ENCODE measurements at regions not wholly inside any gene's neighbourhood (a gene's known extent, or its start where the extent isn't known, plus 50 kb on each side); places are given as distances from the start of the nearest gene placed in this dataset.

GRCh38 chr9:92176068-92176799 lies 61.0 kb upstream of the SPTLC1 start:
- Histone ChIP-seq H3K9me3 (peaks cover 0 to 14% (median 3%) of the 10 kb centered on the region in 4 donors), H3K36me3 (no peaks in the 10 kb centered on the region), H3K27me3 (no peaks in the 10 kb centered on the region), H3K27ac (replicated peaks in 1 of 4) (no peak overlapping the region), H3K4me3 (no peak overlapping the region), H3K4me1 (no peaks in the 10 kb centered on the region)
- no peak for TF ChIP-seq POLR2A (IDR thresholded peaks at IDR 0.05; ENCODE audit: low read depth)
- WGBS = 86% methylated on average over 9 of the region's 9 CpGs
- intact Hi-C loops (cut with DNase I) = no loop called here
- peak; percentile 81 for DNase-seq (ENCODE audit: extremely low spot score)

- H3K27me3 ChIP-seq = no peaks in the 10 kb centered on the region
- no peak overlapping the region for H3K27ac ChIP-seq (replicated peaks in 1 of 4)
- no peak overlapping the region for H3K4me3 ChIP-seq
- peaks cover 0 to 12% (median 2%) of the 10 kb centered on the region in 4 donors for H3K9me3 ChIP-seq
- no peaks in the 10 kb centered on the region for H3K4me1 ChIP-seq
- no peak for TF ChIP-seq CTCF (IDR thresholded peaks at IDR 0.05)
- TF ChIP-seq POLR2AphosphoS5 (IDR thresholded peaks at IDR 0.05) = no peak
- no peak for TF ChIP-seq EP300 (IDR thresholded peaks at IDR 0.05)
- TF ChIP-seq POLR2A (IDR thresholded peaks at IDR 0.05; ENCODE audit: low read depth) = no peak
- no peaks in the 10 kb centered on the region for H3K36me3 ChIP-seq
- DNase-seq (ENCODE audit: extremely low spot score) = peak; percentile 86
- WGBS = 90% methylated on average over 2 of the region's 2 CpGs
- intact Hi-C loops (cut with DNase I) = no loop called here
These were observed 60.2 kb upstream of the SPTLC1 start for GRCh38 chr9:92175441-92175840.

GRCh38 chr9:92173318-92173717 lies 58.1 kb upstream of the SPTLC1 start:
- 96% methylated on average over 7 of the region's 7 CpGs for WGBS
- Histone ChIP-seq H3K4me3 (no peak overlapping the region), H3K27ac (replicated peaks in 1 of 4) (no peak overlapping the region), H3K27me3 (no peaks in the 10 kb centered on the region), H3K4me1 (no peaks in the 10 kb centered on the region), H3K36me3 (no peaks in the 10 kb centered on the region), H3K9me3 (peaks cover 0 to 12% (median 2%) of the 10 kb centered on the region in 4 donors)
- intact Hi-C loops (cut with DNase I) = no loop called here
- no peak for DNase-seq (ENCODE audit: extremely low spot score)
- TF ChIP-seq EP300 (IDR thresholded peaks at IDR 0.05) = no peak
- no peak for TF ChIP-seq CTCF (IDR thresholded peaks at IDR 0.05)
- TF ChIP-seq POLR2AphosphoS5 (IDR thresholded peaks at IDR 0.05) = no peak
- no peak for TF ChIP-seq POLR2A (IDR thresholded peaks at IDR 0.05; ENCODE audit: low read depth)

- no peak for TF ChIP-seq POLR2AphosphoS5 (IDR thresholded peaks at IDR 0.05)
- no peak for TF ChIP-seq CTCF (IDR thresholded peaks at IDR 0.05)
- no peak for TF ChIP-seq EP300 (IDR thresholded peaks at IDR 0.05)
- no peak for TF ChIP-seq POLR2A (IDR thresholded peaks at IDR 0.05; ENCODE audit: low read depth)
- 72% methylated on average over 4 of the region's 9 CpGs for WGBS
- intact Hi-C loops (cut with DNase I) = no loop called here
- peak; percentile 87 for DNase-seq (ENCODE audit: extremely low spot score)
- Histone ChIP-seq H3K9me3 (peaks cover 0 to 12% (median 2%) of the 10 kb centered on the region in 4 donors), H3K27me3 (no peaks in the 10 kb centered on the region), H3K4me3 (no peak overlapping the region), H3K36me3 (no peaks in the 10 kb centered on the region), H3K27ac (replicated peaks in 1 of 4) (no peak overlapping the region), H3K4me1 (no peaks in the 10 kb centered on the region)
These were observed 56.6 kb upstream of the SPTLC1 start for GRCh38 chr9:92171822-92172221.

GRCh38 chr9:92171281-92171680 lies 56.1 kb upstream of the SPTLC1 start:
- TF ChIP-seq POLR2AphosphoS5 (IDR thresholded peaks at IDR 0.05) (no peak), POLR2A (IDR thresholded peaks at IDR 0.05; ENCODE audit: low read depth) (no peak), CTCF (IDR thresholded peaks at IDR 0.05) (no peak), EP300 (IDR thresholded peaks at IDR 0.05) (no peak)
- Histone ChIP-seq H3K4me3 (no peak overlapping the region), H3K36me3 (no peaks in the 10 kb centered on the region), H3K27ac (replicated peaks in 1 of 4) (no peak overlapping the region), H3K4me1 (no peaks in the 10 kb centered on the region), H3K9me3 (peaks cover 0 to 12% (median 2%) of the 10 kb centered on the region in 4 donors), H3K27me3 (no peaks in the 10 kb centered on the region)
- WGBS = 90% methylated on average over 2 of the region's 3 CpGs
- peak; percentile 90 for DNase-seq (ENCODE audit: extremely low spot score)
- intact Hi-C loops (cut with DNase I) = no loop called here

All from esophagus muscularis mucosa (tissue), 4 donors.